Colonic mucosa (tissue), 4 donors: ENCODE measurements at regions not wholly inside any gene's neighbourhood (a gene's known extent, or its start where the extent isn't known, plus 50 kb on each side); places are given as distances from the start of the nearest gene placed in this dataset.

Source experiments
- DNase-seq: peaks from one replicate; pipeline ENCODE4 v3.0.0-alpha.2; 2020
- H3K27ac ChIP-seq: fragments of 200-600 bp; one replicate; pipeline ENCODE4 v1.8.0; 2021
- H3K27me3 ChIP-seq: fragments of 200-600 bp; one replicate; pipeline ENCODE4 v1.8.0; 2021
- H3K36me3 ChIP-seq: fragments of 200-600 bp; one replicate; pipeline ENCODE4 v1.8.0; 2021
- H3K4me1 ChIP-seq: fragments of 200-600 bp; one replicate; pipeline ENCODE4 v1.8.0; 2021; ENCODE audit warnings: mild to moderate bottlenecking
- H3K4me3 ChIP-seq: fragments of 200-600 bp; one replicate; pipeline ENCODE4 v1.8.0; 2021
- H3K9ac ChIP-seq, 2 donors: one replicate each; pipeline ENCODE4 v1.7.0; 2013; ENCODE audit warnings: control low read depth in 2 of 2, low read depth in 2 of 2, low read length in 2 of 2
- H3K9me3 ChIP-seq: fragments of 200-600 bp; one replicate; pipeline ENCODE4 v1.8.0; 2021
- CTCF ChIP-seq: fragments of 200-600 bp; IDR thresholded peaks from one replicate; pipeline ENCODE4 v1.8.0; 2022; ENCODE audit warnings: antibody characterized with exemption, mild to moderate bottlenecking
- intact Hi-C: fragments of 100-400 bp; cut with DNase I; formaldehyde crosslinking; loops from one replicate; pipeline ENCODE4 v1.14.1; 2022
- donor health status: healthy.
- donor health status: DM: no; HTN: no; CAD: no.
- donor health status: DM: no; HTN: no; CAD: no.

GRCh38 chr4:17301869-17302268 is 210.0 kb downstream of the QDPR start:
- TF ChIP-seq CTCF, result no peak
- intact Hi-C loops, result no loop called here
- DNase-seq, result no peak
- Histone ChIP-seq H3K36me3 (no peaks in the 10 kb centered on the region), H3K4me3 (no peak overlapping the region), H3K27ac (no peak overlapping the region), H3K9ac (no peak overlapping the region), H3K9me3 (no peaks in the 10 kb centered on the region), H3K27me3 (no peaks in the 10 kb centered on the region), H3K4me1 (no peaks in the 10 kb centered on the region)

GRCh38 chr4:17301266-17301665 is 210.6 kb downstream of the QDPR start:
- Histone ChIP-seq H3K27me3 (no peaks in the 10 kb centered on the region), H3K9me3 (no peaks in the 10 kb centered on the region), H3K4me1 (no peaks in the 10 kb centered on the region), H3K9ac (no peak overlapping the region), H3K36me3 (no peaks in the 10 kb centered on the region), H3K4me3 (no peak overlapping the region), H3K27ac (no peak overlapping the region)
- TF ChIP-seq CTCF, result no peak
- no peak for DNase-seq
- intact Hi-C loops, result no loop called here

GRCh38 chr4:17296921-17297890 is 214.7 kb downstream of the QDPR start:
- Histone ChIP-seq H3K4me1 (no peaks in the 10 kb centered on the region), H3K4me3 (no peak overlapping the region), H3K36me3 (no peaks in the 10 kb centered on the region), H3K27me3 (no peaks in the 10 kb centered on the region), H3K9me3 (no peaks in the 10 kb centered on the region), H3K27ac (no peak overlapping the region), H3K9ac (no peak overlapping the region)
- DNase-seq, result no peak
- intact Hi-C loops, result no loop called here
- TF ChIP-seq CTCF, result no peak

GRCh38 chr4:17293901-17294300 is 218.0 kb downstream of the QDPR start:
- intact Hi-C loops, result no loop called here
- no peak overlapping the region for H3K9ac ChIP-seq
- H3K4me3 ChIP-seq, result no peak overlapping the region
- no peaks in the 10 kb centered on the region for H3K27me3 ChIP-seq
- no peak for DNase-seq
- TF ChIP-seq CTCF, result no peak
- H3K4me1 ChIP-seq, result no peaks in the 10 kb centered on the region
- H3K36me3 ChIP-seq, result no peaks in the 10 kb centered on the region
- H3K9me3 ChIP-seq, result no peaks in the 10 kb centered on the region
- H3K27ac ChIP-seq, result no peak overlapping the region

- no peaks in the 10 kb centered on the region for H3K4me1 ChIP-seq
- intact Hi-C loops, result no loop called here
- H3K4me3 ChIP-seq, result no peak overlapping the region
- no peaks in the 10 kb centered on the region for H3K27me3 ChIP-seq
- no peak for DNase-seq
- no peaks in the 10 kb centered on the region for H3K36me3 ChIP-seq
- no peak overlapping the region for H3K9ac ChIP-seq
- H3K27ac ChIP-seq, result no peak overlapping the region
- no peak for TF ChIP-seq CTCF
- H3K9me3 ChIP-seq, result no peaks in the 10 kb centered on the region
Observed at GRCh38 chr4:17288151-17288550, 223.7 kb downstream of the QDPR start.
